ENCODE measurements at regions not wholly inside any gene's neighbourhood (a gene's known extent, or its start where the extent isn't known, plus 50 kb on each side); places are given as distances from the start of the nearest gene placed in this dataset.
A peak's percentile ranks its signal among the peaks of the same experiment; 100 is the strongest.

DNA sequence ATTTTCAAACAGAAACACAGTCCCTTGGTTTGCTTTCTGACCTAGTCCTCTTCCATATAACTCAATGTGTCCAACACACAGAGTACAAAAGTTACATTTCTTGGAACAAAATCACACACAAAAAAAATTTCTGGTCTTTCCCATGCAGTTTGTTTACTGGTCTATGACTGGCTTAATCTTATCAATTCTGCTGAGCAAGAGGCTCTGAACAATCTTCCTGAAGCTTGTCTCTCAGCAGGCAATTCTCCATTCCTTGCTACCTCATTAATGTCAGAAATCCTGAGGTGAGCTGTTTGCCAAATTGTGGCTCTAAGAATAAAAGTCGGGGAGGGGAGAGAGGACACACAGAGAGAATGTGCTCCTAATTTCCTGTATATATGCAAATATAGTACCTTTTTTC is 423.6 kb downstream of the HLX start:
- peaks cover 5% of the 10 kb centered on the region for H3K4me1 ChIP-seq (ENCODE audit: control insufficient read depth, insufficient read depth, low read length, poor library complexity, severe bottlenecking)
- no peaks in the 10 kb centered on the region for H3K9me3 ChIP-seq (ENCODE audit: control insufficient read depth, low read length)
- no peak overlapping the region for H3K4me3 ChIP-seq (ENCODE audit: extremely low read depth, insufficient read depth, low read length, poor library complexity, severe bottlenecking)
- peak overlapping the region; percentile 37 for H3K27ac ChIP-seq (ENCODE audit: low read depth, low read length, severe bottlenecking)
- no peaks in the 10 kb centered on the region for H3K36me3 ChIP-seq (ENCODE audit: control insufficient read depth, insufficient read depth, low read length)
- WGBS, 2 experiments (ENCODE audit: insufficient coverage in 2 of 2) = no CpG with 5 or more reads among the region's 1 CpG

DNA sequence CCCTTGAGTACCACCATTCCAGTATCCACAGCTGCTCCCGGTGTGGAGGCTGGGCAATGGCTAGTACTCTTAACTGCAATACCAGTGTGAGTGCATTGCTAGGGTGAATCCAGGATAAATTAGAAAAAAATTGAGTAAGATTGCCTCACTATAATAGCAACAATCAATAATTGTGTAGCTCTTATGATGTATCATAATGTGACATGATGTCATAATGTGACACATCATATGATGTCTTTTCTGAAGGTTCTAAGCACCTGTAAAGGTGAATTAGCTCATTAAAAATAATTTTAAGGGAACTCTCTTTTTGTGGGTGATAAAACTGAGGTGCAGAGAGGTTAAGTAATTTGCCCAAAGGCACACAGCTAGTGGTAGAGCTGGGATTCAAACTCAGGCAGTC is 424.4 kb downstream of the HLX start:
- H3K4me1 ChIP-seq (ENCODE audit: control insufficient read depth, insufficient read depth, low read length, poor library complexity, severe bottlenecking) = peaks cover 5% of the 10 kb centered on the region
- no peaks in the 10 kb centered on the region for H3K36me3 ChIP-seq (ENCODE audit: control insufficient read depth, insufficient read depth, low read length)
- no peak overlapping the region for H3K27ac ChIP-seq (ENCODE audit: low read depth, low read length, severe bottlenecking)
- no peak overlapping the region for H3K4me3 ChIP-seq (ENCODE audit: extremely low read depth, insufficient read depth, low read length, poor library complexity, severe bottlenecking)
- whole genome bisulfite sequencing, 2 experiments (ENCODE audit: insufficient coverage in 2 of 2) = no CpG with 5 or more reads among the region's 1 CpG
- H3K9me3 ChIP-seq (ENCODE audit: control insufficient read depth, low read length) = peaks cover 2% of the 10 kb centered on the region

DNA sequence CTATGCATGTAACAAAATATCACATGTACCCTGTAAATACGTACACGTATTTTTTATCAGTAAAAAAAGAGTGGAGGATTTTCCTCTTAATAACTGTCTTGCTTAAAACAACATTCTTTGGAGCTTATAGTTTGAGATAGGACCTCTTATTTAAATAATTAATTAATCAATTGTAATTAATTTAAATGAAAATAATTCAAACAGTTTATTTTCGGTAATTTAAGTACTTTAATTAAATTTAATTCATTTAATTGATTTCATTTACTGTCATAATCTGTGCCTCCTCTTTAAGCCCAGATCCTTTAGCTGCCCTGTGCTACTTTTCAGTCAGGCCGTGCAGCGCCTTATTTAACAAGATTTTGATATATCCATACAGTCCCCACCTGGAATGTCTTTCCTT is 427.0 kb downstream of the HLX start:
- Histone ChIP-seq H3K36me3 (ENCODE audit: control insufficient read depth, insufficient read depth, low read length) (no peaks in the 10 kb centered on the region), H3K4me1 (ENCODE audit: control insufficient read depth, insufficient read depth, low read length, poor library complexity, severe bottlenecking) (peaks cover 5% of the 10 kb centered on the region), H3K4me3 (ENCODE audit: extremely low read depth, insufficient read depth, low read length, poor library complexity, severe bottlenecking) (no peak overlapping the region), H3K27ac (ENCODE audit: low read depth, low read length, severe bottlenecking) (no peak overlapping the region), H3K9me3 (ENCODE audit: control insufficient read depth, low read length) (peaks cover 6% of the 10 kb centered on the region)
- WGBS, 2 experiments (ENCODE audit: insufficient coverage in 2 of 2) = 96 to 100% methylated on average over 2 of the region's 5 CpGs

DNA sequence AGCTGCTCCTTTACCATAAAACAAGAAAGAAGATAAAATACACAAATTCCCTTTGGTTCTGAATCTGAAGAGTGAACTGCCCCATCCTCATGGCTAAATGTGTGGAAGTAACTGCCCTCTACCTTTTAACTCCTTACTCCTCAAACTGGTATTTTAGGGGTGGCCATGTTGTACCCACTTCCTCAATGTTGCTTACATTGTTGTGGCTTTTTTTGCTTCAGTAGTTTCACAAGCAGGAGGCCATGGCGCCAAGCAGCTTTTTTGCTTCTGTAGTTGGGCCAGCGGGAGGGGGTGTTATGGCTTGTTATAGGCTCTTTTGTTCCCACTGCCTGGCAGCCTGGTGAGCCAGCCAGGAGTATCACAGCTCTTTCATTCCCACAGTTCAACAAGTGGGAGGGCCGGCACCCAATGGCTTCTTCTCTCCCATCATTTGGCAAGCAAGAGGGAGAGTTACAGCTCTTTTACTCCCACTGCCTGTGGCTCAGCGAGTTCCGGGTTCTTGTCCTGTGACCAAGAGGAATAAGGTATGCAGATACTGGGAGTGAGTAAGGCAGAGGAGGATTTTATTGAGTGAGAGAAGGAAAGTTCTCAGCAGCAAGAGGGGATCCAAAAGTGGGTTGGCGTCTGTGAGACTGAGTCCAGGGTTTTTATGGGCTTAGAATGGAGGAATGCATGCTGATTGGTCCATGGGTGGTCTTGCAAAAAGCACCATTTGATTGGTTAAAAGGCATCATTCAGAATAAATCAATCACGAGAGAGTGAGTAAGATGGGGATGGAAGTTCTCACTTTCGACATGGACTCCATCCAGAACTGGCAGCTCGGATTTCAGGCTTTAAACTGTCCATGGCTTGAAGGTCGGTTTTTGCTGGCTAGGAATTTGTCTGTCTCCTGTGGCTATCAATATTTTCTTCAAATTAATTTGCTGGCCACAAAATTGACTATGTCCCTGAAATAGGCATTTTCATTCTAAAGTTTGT is 429.6 kb downstream of the HLX start:
- Histone ChIP-seq H3K4me1 (ENCODE audit: control insufficient read depth, insufficient read depth, low read length, poor library complexity, severe bottlenecking) (peaks cover 3% of the 10 kb centered on the region), H3K27ac (ENCODE audit: low read depth, low read length, severe bottlenecking) (no peak overlapping the region), H3K36me3 (ENCODE audit: control insufficient read depth, insufficient read depth, low read length) (no peaks in the 10 kb centered on the region), H3K9me3 (ENCODE audit: control insufficient read depth, low read length) (peaks cover 6% of the 10 kb centered on the region), H3K4me3 (ENCODE audit: extremely low read depth, insufficient read depth, low read length, poor library complexity, severe bottlenecking) (no peak overlapping the region)
- WGBS, 2 experiments (ENCODE audit: insufficient coverage in 2 of 2) = 76 to 79% methylated on average over 6 of the region's 10 CpGs

DNA sequence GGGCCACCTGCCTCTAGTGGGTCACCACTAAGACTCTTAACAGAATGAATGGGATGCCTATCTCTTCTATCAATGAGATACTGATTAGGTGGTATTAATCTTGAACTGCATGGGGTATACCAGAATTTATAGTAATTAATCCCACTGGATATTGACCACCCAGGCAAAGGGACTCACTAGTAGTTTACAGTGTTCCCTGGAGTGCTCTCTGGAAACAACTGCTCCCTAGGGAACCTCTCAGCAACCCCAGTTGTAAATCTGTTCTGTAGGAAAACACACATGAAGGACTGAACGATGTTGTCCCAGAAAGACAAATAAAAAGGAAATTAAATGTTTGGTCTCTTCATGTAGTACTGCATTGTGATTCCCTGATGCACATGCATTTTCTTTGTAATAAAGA is 430.5 kb downstream of the HLX start:
- Histone ChIP-seq H3K36me3 (ENCODE audit: control insufficient read depth, insufficient read depth, low read length) (no peaks in the 10 kb centered on the region), H3K27ac (ENCODE audit: low read depth, low read length, severe bottlenecking) (no peak overlapping the region), H3K9me3 (ENCODE audit: control insufficient read depth, low read length) (peaks cover 6% of the 10 kb centered on the region), H3K4me3 (ENCODE audit: extremely low read depth, insufficient read depth, low read length, poor library complexity, severe bottlenecking) (no peak overlapping the region), H3K4me1 (ENCODE audit: control insufficient read depth, insufficient read depth, low read length, poor library complexity, severe bottlenecking) (peaks cover 3% of the 10 kb centered on the region)
- WGBS, 2 experiments (ENCODE audit: insufficient coverage in 2 of 2) = 100% methylated on average over 1 of the region's 1 CpG; no CpG with 5 or more reads in 1 of the 2 experiments

DNA sequence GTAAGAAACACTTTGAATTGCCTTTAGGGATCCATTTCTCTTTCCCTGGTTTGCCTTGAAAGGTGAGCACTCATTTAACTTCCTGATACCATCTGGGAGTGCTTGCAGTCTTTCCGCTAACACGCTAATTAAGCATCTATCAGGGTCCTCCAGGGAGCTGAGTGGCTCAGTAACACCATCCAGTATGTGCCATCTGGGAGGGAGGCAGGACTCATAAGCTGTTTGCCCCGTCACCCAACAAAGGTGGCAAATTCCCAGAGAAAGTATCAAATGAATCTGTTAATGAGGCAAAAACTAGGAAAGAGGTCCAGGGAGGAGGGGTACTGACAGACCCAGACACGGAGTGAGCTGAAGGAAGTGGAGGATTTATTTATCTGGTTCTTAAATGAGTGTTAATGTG is 430.9 kb downstream of the HLX start:
- H3K27ac ChIP-seq (ENCODE audit: low read depth, low read length, severe bottlenecking) = no peak overlapping the region
- no peaks in the 10 kb centered on the region for H3K36me3 ChIP-seq (ENCODE audit: control insufficient read depth, insufficient read depth, low read length)
- 29 to 83% methylated on average over 2 to 3 of the region's 4 CpGs for WGBS, 2 experiments (ENCODE audit: insufficient coverage in 2 of 2)
- no peak overlapping the region for H3K4me3 ChIP-seq (ENCODE audit: extremely low read depth, insufficient read depth, low read length, poor library complexity, severe bottlenecking)
- peaks cover 6% of the 10 kb centered on the region for H3K9me3 ChIP-seq (ENCODE audit: control insufficient read depth, low read length)
- H3K4me1 ChIP-seq (ENCODE audit: control insufficient read depth, insufficient read depth, low read length, poor library complexity, severe bottlenecking) = peaks cover 7% of the 10 kb centered on the region

DNA sequence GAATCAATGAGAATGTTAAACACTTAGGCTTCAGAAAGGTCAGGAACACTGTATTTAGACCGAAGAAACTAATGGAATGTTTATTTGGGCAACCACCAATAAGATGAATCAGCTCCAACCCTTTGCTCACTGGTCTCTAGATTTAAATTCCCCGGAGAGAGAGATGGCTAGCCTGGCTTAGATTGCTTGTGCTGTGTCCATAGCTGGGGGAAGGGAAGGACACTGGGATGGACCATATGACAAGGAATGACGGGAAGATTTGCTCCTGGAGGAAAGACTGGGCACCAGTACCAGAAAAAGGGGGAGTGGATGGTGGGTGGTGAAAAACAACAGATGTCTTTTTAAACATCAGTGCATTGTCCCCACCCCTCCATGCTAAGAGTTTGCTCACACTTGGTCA is 426.6 kb downstream of the DUSP10 start:
- 47 to 71% methylated on average over 1 to 3 of the region's 3 CpGs for WGBS, 2 experiments (ENCODE audit: insufficient coverage in 2 of 2)
- Histone ChIP-seq H3K4me3 (ENCODE audit: extremely low read depth, insufficient read depth, low read length, poor library complexity, severe bottlenecking) (no peak overlapping the region), H3K36me3 (ENCODE audit: control insufficient read depth, insufficient read depth, low read length) (no peaks in the 10 kb centered on the region), H3K4me1 (ENCODE audit: control insufficient read depth, insufficient read depth, low read length, poor library complexity, severe bottlenecking) (peaks cover 8% of the 10 kb centered on the region), H3K27ac (ENCODE audit: low read depth, low read length, severe bottlenecking) (no peak overlapping the region), H3K9me3 (ENCODE audit: control insufficient read depth, low read length) (no peaks in the 10 kb centered on the region)

DNA sequence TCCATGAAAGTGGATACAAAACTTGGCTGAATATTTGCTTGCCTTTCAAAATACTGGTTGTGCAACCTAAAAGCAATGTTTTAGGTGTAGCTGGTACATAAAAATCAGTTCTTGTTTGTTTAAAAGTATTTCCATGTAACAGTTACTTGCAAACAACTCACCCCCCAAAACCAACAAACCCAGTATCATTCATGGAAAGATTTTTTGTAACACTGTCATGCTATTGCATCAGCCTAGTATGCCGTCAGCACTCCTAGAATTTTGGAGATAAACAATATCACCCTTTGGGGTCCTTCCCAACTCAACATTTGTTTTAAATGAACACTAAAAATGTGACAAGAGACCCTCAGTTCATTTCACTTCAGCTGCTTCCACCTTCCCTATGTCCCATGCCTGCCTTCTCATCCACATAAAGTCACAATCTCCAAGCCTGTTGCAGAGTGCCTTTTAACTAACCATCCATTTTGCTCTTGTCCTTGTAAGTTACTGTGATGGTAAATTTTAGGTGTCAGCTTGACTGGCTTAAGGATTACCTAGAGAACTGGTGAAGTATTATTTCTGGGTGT is 425.3 kb downstream of the DUSP10 start:
- 100% methylated on average over 1 of the region's 1 CpG for WGBS, 2 experiments (ENCODE audit: insufficient coverage in 2 of 2)

DNA sequence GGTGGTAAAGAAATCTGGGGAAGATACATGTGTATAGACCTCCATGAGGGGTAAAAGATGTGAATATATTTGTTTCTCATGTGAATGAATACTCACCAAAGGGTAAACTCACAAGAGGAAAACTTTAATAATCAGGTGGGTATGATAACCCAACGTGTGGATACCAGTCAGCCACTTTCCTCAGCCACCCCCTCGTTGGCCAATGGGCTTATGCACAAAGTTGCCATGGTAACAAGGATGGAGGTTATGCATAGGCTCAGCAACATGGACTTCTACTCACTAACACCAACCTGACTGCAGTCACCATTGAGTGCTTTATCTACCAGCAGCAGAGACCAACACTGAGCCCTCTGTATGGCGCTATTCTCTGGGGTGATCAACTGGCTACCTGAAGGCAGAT is 424.4 kb downstream of the DUSP10 start:
- H3K4me3 ChIP-seq (ENCODE audit: extremely low read depth, insufficient read depth, low read length, poor library complexity, severe bottlenecking) = no peak overlapping the region
- no peaks in the 10 kb centered on the region for H3K9me3 ChIP-seq (ENCODE audit: control insufficient read depth, low read length)
- peaks cover 7% of the 10 kb centered on the region for H3K4me1 ChIP-seq (ENCODE audit: control insufficient read depth, insufficient read depth, low read length, poor library complexity, severe bottlenecking)
- H3K27ac ChIP-seq (ENCODE audit: low read depth, low read length, severe bottlenecking) = no peak overlapping the region
- 94 to 100% methylated on average over 1 to 3 of the region's 3 CpGs for WGBS, 2 experiments (ENCODE audit: insufficient coverage in 2 of 2)
- no peaks in the 10 kb centered on the region for H3K36me3 ChIP-seq (ENCODE audit: control insufficient read depth, insufficient read depth, low read length)

More for the DNA sequence above, 425.3 kb downstream of the DUSP10 start:
- peaks cover 8% of the 10 kb centered on the region for H3K4me1 ChIP-seq (ENCODE audit: control insufficient read depth, insufficient read depth, low read length, poor library complexity, severe bottlenecking)
- no peaks in the 10 kb centered on the region for H3K9me3 ChIP-seq (ENCODE audit: control insufficient read depth, low read length)
- no peak overlapping the region for H3K27ac ChIP-seq (ENCODE audit: low read depth, low read length, severe bottlenecking)
- no peaks in the 10 kb centered on the region for H3K36me3 ChIP-seq (ENCODE audit: control insufficient read depth, insufficient read depth, low read length)
- H3K4me3 ChIP-seq (ENCODE audit: extremely low read depth, insufficient read depth, low read length, poor library complexity, severe bottlenecking) = no peak overlapping the region

DNA sequence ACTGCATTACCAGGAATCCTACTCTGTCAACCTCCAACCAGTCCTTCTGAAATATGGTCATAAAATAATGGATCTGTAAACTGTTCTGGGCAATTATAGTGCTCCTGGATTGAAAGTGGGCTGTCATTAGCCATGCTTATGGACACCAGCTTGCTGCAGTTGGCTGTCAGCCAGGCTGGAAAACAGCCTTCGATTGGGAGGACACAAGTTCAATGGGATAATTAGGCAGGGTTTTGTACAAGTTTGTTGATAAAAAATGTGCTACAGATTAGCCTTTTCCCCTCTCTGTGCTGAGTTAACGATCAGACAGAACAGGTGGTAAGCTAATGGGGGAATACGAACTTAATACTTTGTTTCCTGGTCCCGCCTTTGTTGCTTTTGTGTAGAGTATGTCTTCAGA is 413.9 kb downstream of the DUSP10 start:
- Histone ChIP-seq H3K36me3 (ENCODE audit: control insufficient read depth, insufficient read depth, low read length) (no peaks in the 10 kb centered on the region), H3K27ac (ENCODE audit: low read depth, low read length, severe bottlenecking) (no peak overlapping the region), H3K4me3 (ENCODE audit: extremely low read depth, insufficient read depth, low read length, poor library complexity, severe bottlenecking) (no peak overlapping the region), H3K4me1 (ENCODE audit: control insufficient read depth, insufficient read depth, low read length, poor library complexity, severe bottlenecking) (no peaks in the 10 kb centered on the region), H3K9me3 (ENCODE audit: control insufficient read depth, low read length) (peaks cover 14% of the 10 kb centered on the region)
- WGBS, 2 experiments (ENCODE audit: insufficient coverage in 2 of 2) = 100% methylated on average over 1 of the region's 4 CpGs

DNA sequence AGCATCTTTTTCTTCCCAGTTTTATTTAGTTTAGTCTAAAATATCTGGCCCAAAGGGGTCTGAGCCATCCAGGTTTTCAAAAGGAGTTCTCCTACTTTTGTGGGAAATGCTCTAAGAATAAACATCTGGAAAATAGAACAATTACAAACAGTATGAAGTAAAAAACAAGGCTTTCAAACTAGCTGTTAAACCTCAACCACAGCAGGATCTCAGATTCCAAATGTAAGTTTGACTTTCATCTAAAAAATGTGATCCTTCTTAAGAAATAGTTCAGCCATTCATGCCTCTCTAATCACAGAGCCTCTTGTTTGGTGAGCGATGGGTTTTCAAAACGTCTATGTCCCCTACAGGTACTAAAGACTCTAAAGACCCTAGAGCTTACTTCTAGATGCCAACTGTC is 413.5 kb downstream of the DUSP10 start:
- WGBS, 2 experiments (ENCODE audit: insufficient coverage in 2 of 2) = no CpG with 5 or more reads among the region's 2 CpGs
- no peak overlapping the region for H3K4me3 ChIP-seq (ENCODE audit: extremely low read depth, insufficient read depth, low read length, poor library complexity, severe bottlenecking)
- H3K36me3 ChIP-seq (ENCODE audit: control insufficient read depth, insufficient read depth, low read length) = no peaks in the 10 kb centered on the region

More for the DNA sequence above, 413.5 kb downstream of the DUSP10 start:
- Histone ChIP-seq H3K27ac (ENCODE audit: low read depth, low read length, severe bottlenecking) (no peak overlapping the region), H3K4me1 (ENCODE audit: control insufficient read depth, insufficient read depth, low read length, poor library complexity, severe bottlenecking) (no peaks in the 10 kb centered on the region), H3K9me3 (ENCODE audit: control insufficient read depth, low read length) (peaks cover 18% of the 10 kb centered on the region)

Measured in mesodermal cell (in vitro differentiated cells).